GM18502 (cell line): ENCODE measurements at regions not wholly inside any gene's neighbourhood (a gene's known extent, or its start where the extent isn't known, plus 50 kb on each side); places are given as distances from the start of the nearest gene placed in this dataset.

Experiments
- ATAC-seq: cut with Tn5 transposase; IDR thresholded peaks from one replicate; pipeline ENCODE4 v1.9.1; 2021; ENCODE audit warnings: mild to moderate bottlenecking; ENCODE audit not compliant: unreplicated experiment, poor library complexity

- no peak for ATAC-seq
Measured at GRCh38 chr4:22997358-22998224, 304.9 kb downstream of the GBA3 start.

DNA sequence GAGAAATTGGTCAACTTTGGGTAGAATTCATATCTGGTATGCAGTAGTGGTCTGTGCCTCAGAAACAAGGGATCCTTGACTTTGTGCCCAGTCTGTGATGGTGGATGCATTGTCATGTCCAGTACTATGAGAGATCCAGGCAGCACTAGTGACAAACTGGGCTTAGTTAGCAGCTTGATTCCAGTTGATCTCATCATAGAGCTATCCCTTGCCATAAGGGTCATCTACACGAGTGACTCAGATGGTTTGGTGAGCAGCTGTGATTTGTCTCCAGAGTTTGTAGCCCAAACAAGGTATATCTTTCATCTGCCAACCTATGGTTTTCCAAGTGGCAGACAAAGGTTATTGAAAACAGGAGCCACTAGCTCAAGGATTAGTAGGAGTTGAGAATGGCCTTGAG lies 298.8 kb downstream of the GBA3 start:
- ATAC-seq: no peak

GRCh38 chr4:22988526-22988925 lies 295.8 kb downstream of the GBA3 start:
- ATAC-seq: no peak

DNA sequence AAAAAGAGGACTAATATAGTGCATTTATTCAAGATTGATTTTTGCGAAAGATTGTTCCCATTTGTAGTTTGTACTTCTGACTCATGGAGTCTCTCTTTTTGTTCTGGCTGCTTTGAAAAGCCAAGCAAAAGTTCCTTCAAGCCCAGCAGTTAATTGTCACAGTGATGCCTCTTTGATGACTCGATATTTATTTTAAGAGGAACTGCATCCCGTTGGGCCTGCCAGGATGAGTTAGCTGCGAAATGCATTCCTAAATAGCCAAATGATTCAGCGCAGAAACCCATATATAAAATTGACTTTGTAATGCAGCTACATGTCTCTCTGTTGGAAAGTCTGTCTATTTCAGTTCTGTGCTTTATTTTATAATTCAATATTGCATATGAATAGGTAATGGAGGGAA lies 295.1 kb downstream of the GBA3 start:
- no peak for ATAC-seq

DNA sequence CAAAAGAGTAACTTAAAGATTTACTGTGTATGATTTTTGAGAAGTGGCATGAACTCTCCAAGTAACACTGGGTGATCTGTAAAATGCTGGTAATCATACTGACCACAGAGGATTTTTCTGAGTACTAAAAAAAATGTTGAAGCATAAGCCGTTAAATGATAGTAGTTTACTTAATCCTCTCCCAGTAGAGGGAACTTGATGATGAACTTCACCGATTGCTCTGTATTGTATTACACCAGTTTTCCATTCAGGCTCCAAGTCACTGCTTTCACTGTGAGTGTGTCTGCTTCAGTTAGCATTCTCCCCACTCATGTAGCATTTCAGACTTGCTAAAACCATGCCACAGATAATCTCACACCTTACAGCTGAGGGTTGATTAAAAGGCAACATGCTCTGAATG lies 294.1 kb downstream of the GBA3 start:
- ATAC-seq: no peak

DNA sequence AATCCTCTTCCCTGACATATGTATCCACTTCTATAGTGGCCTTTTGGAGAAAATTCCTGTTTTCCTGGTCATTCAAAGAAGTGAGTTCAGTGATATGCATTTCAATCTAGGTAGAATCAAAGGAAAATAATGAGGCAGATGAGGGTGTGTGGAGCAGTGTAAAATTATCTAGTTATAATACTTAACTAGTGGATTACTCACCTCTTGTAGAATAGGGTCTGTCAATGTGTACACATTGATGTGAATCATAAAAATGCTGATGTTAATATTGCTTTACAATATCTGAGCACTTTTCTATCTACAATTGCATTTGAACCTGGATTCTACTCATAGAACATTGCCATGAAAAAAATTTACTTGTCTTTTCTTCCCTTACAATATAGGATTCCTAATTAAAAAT lies 293.5 kb downstream of the GBA3 start:
- no peak for ATAC-seq

DNA sequence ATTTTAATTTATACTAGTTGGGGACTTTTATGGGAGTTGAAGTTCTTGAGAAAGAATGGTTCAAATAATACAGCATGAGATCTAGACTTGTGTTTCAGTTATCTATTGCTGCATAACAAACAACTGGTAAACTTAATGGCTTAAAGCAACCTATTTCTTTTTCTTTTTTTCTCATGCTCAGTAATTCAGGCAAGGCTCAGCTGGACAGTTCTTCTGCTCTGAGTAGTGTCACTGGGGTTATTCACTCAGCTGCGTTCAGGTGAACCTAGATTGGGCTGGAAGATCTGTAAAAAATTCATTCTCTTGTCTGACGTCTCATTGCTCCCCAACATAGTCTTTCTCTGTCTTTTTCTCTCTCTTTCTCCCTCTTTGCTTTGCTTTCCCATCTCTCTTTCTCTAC lies 291.7 kb downstream of the GBA3 start:
- ATAC-seq: no peak

GRCh38 chr4:22978656-22979055 lies 285.9 kb downstream of the GBA3 start:
- ATAC-seq: no peak

DNA sequence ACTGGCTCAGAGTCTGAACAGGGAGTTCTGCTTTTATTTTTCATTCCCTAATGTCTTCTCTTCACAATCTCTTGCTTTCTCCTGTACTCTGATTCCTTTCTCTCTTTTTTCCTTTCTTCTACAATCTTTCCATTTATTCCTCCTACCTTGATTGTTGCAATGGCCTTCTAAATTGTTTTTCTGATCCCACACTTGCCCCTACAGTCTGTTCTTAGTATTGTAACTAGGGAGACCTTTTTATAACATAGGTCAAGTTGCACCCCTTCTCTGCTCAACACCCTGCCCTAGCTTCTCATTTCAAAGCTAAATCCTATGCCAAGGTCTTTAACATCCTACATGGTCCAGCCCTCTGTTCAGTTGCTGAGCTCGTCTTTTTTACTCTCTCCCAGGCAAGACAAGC lies 277.9 kb downstream of the GBA3 start:
- ATAC-seq: no peak

DNA sequence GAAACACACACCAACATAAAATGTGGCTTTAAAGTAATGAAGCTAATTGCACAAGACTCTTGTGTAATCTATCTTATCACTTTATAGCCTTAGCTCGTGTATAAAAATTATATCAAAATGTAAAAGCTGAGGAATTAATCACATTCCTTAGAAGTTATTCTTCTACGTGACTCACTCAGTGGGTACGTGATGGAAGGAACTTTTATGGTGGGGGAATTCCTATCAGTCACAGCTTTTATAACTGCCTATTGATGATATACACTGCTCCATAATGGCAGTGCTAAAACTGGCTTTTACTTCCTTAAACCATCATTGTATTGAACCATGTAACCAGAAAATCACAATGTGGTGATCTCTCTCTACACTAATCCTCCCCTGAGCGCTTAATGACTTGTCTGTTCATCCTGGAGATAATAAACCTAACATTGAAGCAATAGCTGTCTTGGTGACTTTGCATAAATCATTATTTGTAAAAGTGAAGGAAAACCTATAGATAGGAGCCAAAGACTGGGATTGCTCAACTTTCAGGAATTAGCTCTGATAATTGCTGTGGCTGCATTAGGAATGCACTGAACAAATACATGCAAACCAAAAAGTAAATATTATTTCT lies 276.7 kb downstream of the GBA3 start:
- ATAC-seq: no peak

DNA sequence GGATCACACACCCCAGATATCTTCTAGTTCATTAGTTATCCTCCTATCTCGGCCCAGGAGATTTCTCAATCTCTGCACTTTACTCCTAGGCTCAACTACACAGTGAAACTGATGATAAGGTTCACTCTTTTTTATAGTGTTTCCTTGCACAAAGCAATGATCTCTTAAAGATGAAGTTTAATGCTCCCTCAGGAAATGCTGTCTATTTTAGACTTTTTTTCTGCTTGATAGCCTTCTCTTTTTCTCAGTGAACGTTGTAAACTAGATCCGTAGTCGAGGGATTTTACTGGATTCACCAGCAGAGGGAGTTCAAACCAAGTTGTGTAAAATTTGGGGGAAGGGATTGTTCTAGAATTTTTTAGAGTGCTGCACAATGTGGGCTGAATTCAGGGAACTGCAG lies 269.6 kb downstream of the GBA3 start:
- no peak for ATAC-seq

GRCh38 chr4:22959483-22959882 lies 266.7 kb downstream of the GBA3 start:
- no peak for ATAC-seq

GRCh38 chr4:22957774-22958309 lies 265.1 kb downstream of the GBA3 start:
- ATAC-seq: no peak

GRCh38 chr4:22949161-22949855 lies 256.6 kb downstream of the GBA3 start:
- ATAC-seq: no peak

DNA sequence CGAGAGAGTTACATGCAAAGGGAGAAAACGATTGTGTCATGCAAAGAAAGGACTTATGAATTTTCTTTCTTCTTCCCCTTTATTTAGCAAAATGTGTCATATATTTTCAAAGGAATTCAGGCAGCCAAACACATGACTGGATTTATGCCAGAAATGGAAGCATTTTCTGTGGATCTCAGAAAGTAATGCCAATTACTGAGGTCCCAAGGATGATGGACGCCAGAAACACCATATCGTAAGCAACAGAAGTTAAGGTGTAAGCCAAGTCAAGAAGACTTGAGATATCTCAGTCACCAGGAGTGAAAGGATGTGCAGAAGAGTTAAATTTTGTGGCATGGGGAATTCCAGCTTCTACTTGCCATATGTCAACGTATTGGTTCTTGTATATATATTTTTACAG lies 255.1 kb downstream of the GBA3 start:
- ATAC-seq: no peak

DNA sequence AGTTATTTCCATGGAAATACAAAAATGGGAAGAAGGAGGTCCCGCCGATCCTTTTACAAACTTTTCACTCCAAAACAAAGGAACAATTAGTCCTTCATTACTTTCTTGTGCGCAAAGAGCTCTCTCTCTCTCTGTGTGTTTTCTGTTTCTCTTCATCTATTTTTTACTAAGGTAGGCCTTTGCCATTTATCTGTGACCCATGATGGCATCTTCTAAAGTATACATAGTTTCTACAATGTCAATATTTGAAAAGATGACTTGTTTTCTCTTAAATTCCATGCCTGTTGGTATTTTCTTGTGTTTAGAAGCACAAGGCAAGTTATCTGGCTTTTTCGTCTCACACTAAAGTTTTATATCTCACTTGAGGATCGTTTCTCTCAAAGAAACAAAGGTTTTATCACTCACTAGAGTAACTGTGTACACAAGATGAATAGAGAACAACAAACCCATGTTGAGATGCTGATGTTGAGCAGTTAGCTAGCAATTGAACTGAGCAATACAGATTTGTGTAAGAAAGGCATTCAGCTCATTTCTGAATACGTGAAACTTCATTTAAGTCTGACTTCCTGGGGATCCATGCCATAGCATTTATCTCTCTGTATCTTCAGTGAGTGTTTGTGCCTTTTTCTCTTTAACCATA lies 250.3 kb downstream of the GBA3 start:
- no peak for ATAC-seq

- no peak for ATAC-seq
Measured at GRCh38 chr4:22941688-22942375, 249.1 kb downstream of the GBA3 start.

DNA sequence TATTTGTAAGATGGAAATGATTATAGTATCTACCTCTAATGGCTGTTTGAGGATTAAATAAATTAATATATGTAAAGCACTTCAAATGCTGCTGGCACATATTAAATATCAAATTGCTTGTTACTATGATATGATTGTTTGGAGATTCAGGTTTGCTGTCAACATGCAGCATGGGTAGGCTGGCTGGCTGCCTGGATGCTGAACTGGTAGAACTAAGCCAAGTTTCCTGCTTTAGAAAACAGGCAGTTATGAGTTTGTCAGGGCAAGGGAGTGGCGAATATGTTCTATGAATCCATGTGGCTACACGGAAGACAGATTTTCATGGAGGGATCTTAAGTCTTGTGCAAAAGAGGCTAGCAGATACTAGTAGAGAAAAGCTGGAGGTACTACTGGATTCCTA lies 239.6 kb downstream of the GBA3 start:
- no peak for ATAC-seq

- ATAC-seq: no peak
Measured at GRCh38 chr4:22922426-22922825, 229.7 kb downstream of the GBA3 start.

- no peak for ATAC-seq
Measured at GRCh38 chr4:22921936-22922335, 229.2 kb downstream of the GBA3 start.
